ENCODE measurements at regions not wholly inside any gene's neighbourhood (a gene's known extent, or its start where the extent isn't known, plus 50 kb on each side); places are given as distances from the start of the nearest gene placed in this dataset.

GRCh38 chr2:150767991-150768746 lies 280.7 kb upstream of the RND3 start:
- no peak for DNase-seq

- no peak for DNase-seq
These were observed 275.1 kb upstream of the RND3 start for GRCh38 chr2:150762571-150762970.

GRCh38 chr2:150759531-150759930 lies 272.1 kb upstream of the RND3 start:
- DNase-seq = no peak

GRCh38 chr2:150759106-150759505 lies 271.6 kb upstream of the RND3 start:
- no peak for DNase-seq

- DNase-seq = no peak
These were observed 264.8 kb upstream of the RND3 start for GRCh38 chr2:150752229-150752628.

- no peak for DNase-seq
These were observed 263.3 kb upstream of the RND3 start for GRCh38 chr2:150750720-150751119.

GRCh38 chr2:150742094-150742493 lies 254.6 kb upstream of the RND3 start:
- DNase-seq = no peak

GRCh38 chr2:150735894-150736498 lies 248.5 kb upstream of the RND3 start:
- DNase-seq = no peak

GRCh38 chr2:150733051-150733618 lies 245.7 kb upstream of the RND3 start:
- DNase-seq = no peak

GRCh38 chr2:150732491-150732890 lies 245.0 kb upstream of the RND3 start:
- no peak for DNase-seq

GRCh38 chr2:150732064-150732463 lies 244.6 kb upstream of the RND3 start:
- no peak for DNase-seq

- no peak for DNase-seq
These were observed 242.1 kb upstream of the RND3 start for GRCh38 chr2:150729495-150729955.

- no peak for DNase-seq
These were observed 230.8 kb upstream of the RND3 start for GRCh38 chr2:150718280-150718679.

GRCh38 chr2:150716186-150716585 lies 228.7 kb upstream of the RND3 start:
- no peak for DNase-seq

- DNase-seq = no peak
These were observed 228.0 kb upstream of the RND3 start for GRCh38 chr2:150715501-150715900.

GRCh38 chr2:150710916-150711315 lies 223.4 kb upstream of the RND3 start:
- DNase-seq = no peak

- DNase-seq = no peak
These were observed 222.6 kb upstream of the RND3 start for GRCh38 chr2:150710041-150710440.

- DNase-seq = no peak
These were observed 219.1 kb upstream of the RND3 start for GRCh38 chr2:150706561-150706960.

- no peak for DNase-seq
These were observed 218.3 kb upstream of the RND3 start for GRCh38 chr2:150705767-150706166.

- no peak for DNase-seq
These were observed 217.9 kb upstream of the RND3 start for GRCh38 chr2:150705357-150705756.

GRCh38 chr2:150702791-150703190 lies 215.3 kb upstream of the RND3 start:
- DNase-seq = no peak

GRCh38 chr2:150700666-150701580 lies 213.5 kb upstream of the RND3 start:
- no peak for DNase-seq

- no peak for DNase-seq
These were observed 211.8 kb upstream of the RND3 start for GRCh38 chr2:150699218-150699617.
